Endothelial cell of umbilical vein (primary cell): ENCODE measurements at regions not wholly inside any gene's neighbourhood (a gene's known extent, or its start where the extent isn't known, plus 50 kb on each side); places are given as distances from the start of the nearest gene placed in this dataset.

Experiments
- BruUV-seq: library from RNA; stranded (reverse); fragments of 400-500 nt; replicated peaks from 2 replicates; lab custom pipeline; 2021; lab: Mats Ljungman, UMichigan
- CTCF ChIA-PET: fragments of 300-600, 350-600 bp; sonication (Branson Sonifier 250); formaldehyde crosslinking; loops from one replicate; lab custom pipeline; 2021; ENCODE audit warnings: antibody characterized with exemption, inconsistent platforms; lab: Charles Lee
- POLR2A ChIA-PET: fragments of 300-600, 350-600 bp; sonication (Branson Sonifier 250); formaldehyde crosslinking; loops from one replicate; lab custom pipeline; 2021; ENCODE audit warnings: antibody characterized with exemption, inconsistent platforms; lab: Charles Lee
- DNase-seq: peaks from one replicate; pipeline ENCODE4 v3.0.0-alpha.2; 2011; ENCODE audit warnings: low read depth, low spot score
- FAIRE-seq: peaks from 2 replicates; lab custom pipeline; 2011; peaks lifted over from hg19 to GRCh38; lab: Jason Lieb, UNC
- H2AFZ ChIP-seq: 2 replicates; pipeline ENCODE4 v1.6.0; 2012; ENCODE audit warnings: low read depth, low read length, control low read depth, inconsistent platforms
- H3K27ac ChIP-seq: 2 replicates; pipeline ENCODE4 v1.5.1; 2011; ENCODE audit warnings: low read depth, mild to moderate bottlenecking, control low read depth, low read length, moderate library complexity; ENCODE audit not compliant: insufficient read depth
- H3K27me3 ChIP-seq, 2 experiments: 2 replicates each; pipeline versions ENCODE4 v1.6.0 to v1.6.1; 2011; ENCODE audit warnings: low read length in 2 of 2, mixed read lengths in 1 of 2; ENCODE audit not compliant: control insufficient read depth in 2 of 2, insufficient read depth in 2 of 2
- H3K36me3 ChIP-seq, 2 experiments: 2 replicates in 1 of 2; 3 replicates in 1 of 2; pipeline ENCODE4 v1.5.1; 2011; ENCODE audit warnings: low read length in 2 of 2, mild to moderate bottlenecking in 1 of 2, moderate library complexity in 1 of 2; ENCODE audit not compliant: control insufficient read depth in 2 of 2, insufficient read depth in 2 of 2; ENCODE audit errors: extremely low read depth in 1 of 2
- H3K4me1 ChIP-seq: 3 replicates; pipeline ENCODE4 v1.5.1; 2011; ENCODE audit warnings: mild to moderate bottlenecking, low read length; ENCODE audit not compliant: control insufficient read depth, insufficient read depth; ENCODE audit errors: extremely low read depth
- H3K4me2 ChIP-seq: 2 replicates; pipeline ENCODE4 v1.6.1; 2011; ENCODE audit warnings: low read length, control low read depth, mixed read lengths; ENCODE audit not compliant: insufficient read depth
- H3K4me3 ChIP-seq, 3 experiments: fragments of 200-600 bp in 1 of 3; sonication (generic), shearing (Covaris generic) in 1 of 3; replicated peaks in 1 of 3; 2 replicates each; pipeline ENCODE4 v1.5.1; 2011 to 2016; ENCODE audit warnings: control low read depth in 3 of 3, low read length in 3 of 3, mild to moderate bottlenecking in 2 of 3, inconsistent platforms in 1 of 3, low read depth in 1 of 3, moderate library complexity in 1 of 3; ENCODE audit not compliant: insufficient read depth in 1 of 3
- H3K79me2 ChIP-seq: 2 replicates; pipeline ENCODE4 v1.6.0; 2012; ENCODE audit warnings: low read length, inconsistent platforms; ENCODE audit not compliant: control insufficient read depth, insufficient read depth
- H3K9ac ChIP-seq: replicated peaks from 2 replicates; pipeline ENCODE3; 2011; ENCODE audit warnings: low read length, control low read depth; ENCODE audit not compliant: insufficient read depth; ENCODE audit errors: extremely low read depth
- H3K9me1 ChIP-seq: replicated peaks from 3 replicates; pipeline ENCODE4 v1.6.0; 2011; ENCODE audit warnings: mild to moderate bottlenecking, low read length; ENCODE audit not compliant: control insufficient read depth, insufficient read depth; ENCODE audit errors: extremely low read depth
- H3K9me3 ChIP-seq: replicated peaks from 2 replicates; pipeline ENCODE4 v1.5.1; 2012; ENCODE audit warnings: low read length, inconsistent platforms; ENCODE audit not compliant: control insufficient read depth, insufficient read depth
- H4K20me1 ChIP-seq: replicated peaks from 2 replicates; pipeline ENCODE3; 2011; ENCODE audit warnings: mild to moderate bottlenecking, low read length; ENCODE audit not compliant: control insufficient read depth, insufficient read depth; ENCODE audit errors: extremely low read depth
- CTCF ChIP-seq, 2 donors: IDR thresholded peaks; 1 replicate in 1 of 2; 2 replicates in 1 of 2; pipeline ENCODE4 v1.5.1; 2011; ENCODE audit warnings: low read length in 2 of 2, mild to moderate bottlenecking in 2 of 2, moderate library complexity in 2 of 2, control low read depth in 1 of 2, inconsistent platforms in 1 of 2, low read depth in 1 of 2; ENCODE audit not compliant: insufficient read depth in 1 of 2; ENCODE audit errors: extremely low read depth in 1 of 2
- EZH2 ChIP-seq: IDR thresholded peaks from 2 replicates; pipeline ENCODE4 v1.6.1; 2012; ENCODE audit warnings: borderline replicate concordance, low read depth, mild to moderate bottlenecking, moderate library complexity, low read length, inconsistent platforms; ENCODE audit not compliant: severe bottlenecking
- FOS ChIP-seq: IDR thresholded peaks from 2 replicates; pipeline ENCODE4 v1.6.1; 2011; ENCODE audit warnings: mild to moderate bottlenecking, low read length, moderate library complexity, borderline replicate concordance; ENCODE audit not compliant: insufficient read depth
- GATA2 ChIP-seq: IDR thresholded peaks from 2 replicates; pipeline ENCODE4 v1.7.0; 2011; ENCODE audit warnings: low read depth, mild to moderate bottlenecking, moderate library complexity, mixed read lengths, low read length; ENCODE audit not compliant: insufficient read length, insufficient read depth
- JUN ChIP-seq: IDR thresholded peaks from 2 replicates; pipeline ENCODE4 v1.6.1; 2011; ENCODE audit warnings: borderline replicate concordance, low read depth; ENCODE audit not compliant: insufficient read length, insufficient read depth
- MAX ChIP-seq: IDR thresholded peaks from 2 replicates; pipeline ENCODE4 v1.6.1; 2011; ENCODE audit not compliant: insufficient read depth, insufficient read length
- MYC ChIP-seq: IDR thresholded peaks from one replicate; pipeline ENCODE4 v1.6.1; 2011; ENCODE audit warnings: mild to moderate bottlenecking, low read depth, low read length
- POLR2A ChIP-seq: IDR thresholded peaks from 2 replicates; pipeline ENCODE4 v1.6.1; 2012; ENCODE audit warnings: low read depth, mild to moderate bottlenecking, control low read depth, low read length
- POLR2AphosphoS5 ChIP-seq: IDR thresholded peaks from 2 replicates; pipeline ENCODE4 v1.6.1; 2012; ENCODE audit warnings: low read depth, mild to moderate bottlenecking, control low read depth, low read length, moderate library complexity; ENCODE audit not compliant: insufficient read depth
- dilution Hi-C: fragments of 300-500 bp; cut with MboI; formaldehyde crosslinking; loops from one replicate; pipeline ENCODE4 v1.15.0; 2019; ENCODE audit warnings: low sequenced_read_pairs; ENCODE audit not compliant: extremely low pct_ligation_motif_present
- intact Hi-C: fragments of 100-400 bp; cut with micrococcal nuclease; formaldehyde crosslinking; loops from one replicate; pipeline ENCODE4 v1.10.0; 2022

GRCh38 chr5:12467799-12468198, 563.6 kb upstream of the CTNND2 start:
- Histone ChIP-seq H3K4me1 (no peaks in the 10 kb centered on the region), H3K9me3 (peaks cover 7% of the 10 kb centered on the region), H4K20me1 (no peaks in the 10 kb centered on the region), H3K36me3 (no peaks in the 10 kb centered on the region), H3K27ac (no peak overlapping the region), H3K9ac (no peak overlapping the region), H3K79me2 (no peaks in the 10 kb centered on the region), H3K4me2 (no peak overlapping the region), H3K27me3 (no peaks in the 10 kb centered on the region), H3K4me3 (no peak overlapping the region), H3K9me1 (no peaks in the 10 kb centered on the region), H2AFZ (no peak overlapping the region)
- CTCF ChIA-PET, result no interaction called here
- DNase-seq (no peak), FAIRE-seq (no peak)
- dilution Hi-C loops (no loop called here), intact Hi-C loops (no loop called here)
- TF ChIP-seq GATA2, result no peak
- TF ChIP-seq MAX, result no peak
- TF ChIP-seq POLR2A, result no peak
- no peak for TF ChIP-seq CTCF (IDR thresholded peaks at IDR 0.05; ENCODE audit: extremely low read depth in 1 of 2, insufficient read depth in 1 of 2, low read depth in 1 of 2, low read length in 2 of 2)
- no peak for TF ChIP-seq POLR2AphosphoS5
- TF ChIP-seq MYC, result no peak
- no peak for TF ChIP-seq FOS
- no peak for TF ChIP-seq JUN
- no peak for TF ChIP-seq EZH2
- POLR2A ChIA-PET, result no interaction called here
- BruUV-seq, result no TSS peak
